GM12891 (cell line): ENCODE measurements at regions not wholly inside any gene's neighbourhood (a gene's known extent, or its start where the extent isn't known, plus 50 kb on each side); places are given as distances from the start of the nearest gene placed in this dataset.

Experiments
- DNase-seq: peaks from one replicate; pipeline ENCODE4 v3.0.0; 2011; ENCODE audit warnings: low spot score; ENCODE audit not compliant: insufficient read length
- FAIRE-seq: peaks from 2 replicates; lab custom pipeline; 2011; peaks lifted over from hg19 to GRCh38; lab: Jason Lieb, UNC
- PAX5 ChIP-seq: IDR thresholded peaks from 2 replicates; pipeline ENCODE4 v1.6.1; 2011; ENCODE audit warnings: low read length, moderate library complexity, mild to moderate bottlenecking; ENCODE audit not compliant: insufficient read depth, severe bottlenecking
- POLR2A ChIP-seq: IDR thresholded peaks from 2 replicates; pipeline ENCODE4 v1.6.1; 2011; ENCODE audit warnings: low read depth, low read length, control low read depth
- POLR2AphosphoS5 ChIP-seq: IDR thresholded peaks from 2 replicates; pipeline ENCODE4 v1.6.1; 2011; ENCODE audit warnings: low read depth, low read length, control low read depth
- POU2F2 ChIP-seq: IDR thresholded peaks from 2 replicates; pipeline ENCODE4 v1.6.1; 2011; ENCODE audit warnings: low read depth, mild to moderate bottlenecking, control low read depth, low read length, moderate library complexity
- SPI1 ChIP-seq: IDR thresholded peaks from 2 replicates; pipeline ENCODE4 v1.6.1; 2011; ENCODE audit warnings: low read depth, low read length, control low read depth
- TAF1 ChIP-seq: IDR thresholded peaks from 2 replicates; pipeline ENCODE4 v1.6.1; 2011; ENCODE audit warnings: low read depth, low read length, control low read depth

- no peak for TF ChIP-seq SPI1
- TF ChIP-seq PAX5: no peak
- TF ChIP-seq POU2F2: no peak
- TF ChIP-seq TAF1: no peak
- TF ChIP-seq POLR2A: no peak
- no peak for TF ChIP-seq POLR2AphosphoS5
- no peak for FAIRE-seq
- no peak for DNase-seq
Observed at GRCh38 chr4:158458271-158458895, 63.3 kb upstream of the RXFP1 start.

DNA sequence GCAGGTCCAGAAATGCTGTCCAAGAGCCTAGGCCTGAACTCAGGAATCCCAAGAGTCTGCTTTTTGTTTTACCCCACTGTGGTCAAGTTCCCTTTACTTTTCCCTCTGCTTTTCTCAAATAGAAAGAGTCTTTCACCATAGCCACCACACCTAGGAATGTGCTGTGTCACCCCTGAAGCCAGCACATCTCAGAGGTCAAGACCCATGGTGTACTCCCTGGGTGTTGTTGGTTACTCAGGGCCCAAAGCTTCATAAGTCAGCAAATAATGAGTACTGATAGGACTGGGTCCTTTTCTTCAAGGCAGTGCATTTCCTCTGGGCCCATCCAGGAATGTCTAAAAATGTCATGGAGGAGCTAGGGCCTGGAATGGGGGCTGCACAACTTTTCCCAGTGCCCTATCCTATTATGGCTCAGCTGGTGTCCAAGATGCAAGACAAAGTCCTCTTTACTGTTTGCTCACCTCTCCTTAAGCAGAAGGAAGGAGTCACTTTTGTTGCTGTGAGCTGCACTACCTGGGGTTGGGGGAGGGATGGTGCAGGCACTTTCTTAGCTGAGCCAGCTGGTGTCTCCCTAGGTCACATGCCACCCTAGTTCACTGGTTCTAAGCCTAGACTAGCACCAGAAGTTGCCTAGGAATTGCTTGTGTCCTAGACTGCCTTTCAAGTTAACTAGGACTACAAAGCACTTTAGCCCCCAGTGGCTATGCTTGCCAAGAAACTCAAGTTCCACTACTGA lies 62.4 kb upstream of the RXFP1 start:
- DNase-seq (no peak), FAIRE-seq (no peak)
- TF ChIP-seq POLR2A (no peak), PAX5 (no peak), POLR2AphosphoS5 (no peak), POU2F2 (no peak), SPI1 (no peak), TAF1 (no peak)

DNA sequence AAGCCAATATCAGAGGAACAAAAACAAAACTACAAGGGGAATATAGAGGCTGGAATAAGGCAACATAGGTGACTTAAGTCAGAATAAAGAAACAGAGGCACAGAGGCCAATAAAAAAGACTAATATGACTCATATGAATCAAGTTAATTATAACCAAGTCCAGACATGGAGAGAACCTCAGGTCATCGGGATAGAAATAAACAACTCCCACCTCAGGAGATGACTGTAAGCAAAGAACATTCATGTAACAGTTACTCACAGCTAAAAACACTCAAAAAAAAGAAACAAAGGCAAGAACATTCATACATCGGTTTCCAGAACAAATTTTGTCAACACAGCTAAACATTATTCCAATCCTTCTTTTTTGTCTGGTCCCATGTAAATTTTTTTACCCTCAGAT lies 60.3 kb upstream of the RXFP1 start:
- DNase-seq (no peak), FAIRE-seq (no peak)

GRCh38 chr4:158462611-158463010 lies 59.1 kb upstream of the RXFP1 start:
- TF ChIP-seq TAF1: no peak
- TF ChIP-seq POU2F2: no peak
- TF ChIP-seq PAX5: no peak
- no peak for TF ChIP-seq POLR2AphosphoS5
- no peak for TF ChIP-seq POLR2A
- TF ChIP-seq SPI1: no peak
- DNase-seq (no peak), FAIRE-seq (no peak)

More for the DNA sequence above, 60.3 kb upstream of the RXFP1 start:
- TF ChIP-seq POLR2A (no peak), SPI1 (no peak), TAF1 (no peak), PAX5 (no peak), POU2F2 (no peak), POLR2AphosphoS5 (no peak)
